ENCODE measurements at regions not wholly inside any gene's neighbourhood (a gene's known extent, or its start where the extent isn't known, plus 50 kb on each side); places are given as distances from the start of the nearest gene placed in this dataset.
"Not testable (repeated sequence)": the region's sequence is repeated elsewhere in the genome, so short reads cannot be mapped to it uniquely, and the experiment has no call there.

DNA sequence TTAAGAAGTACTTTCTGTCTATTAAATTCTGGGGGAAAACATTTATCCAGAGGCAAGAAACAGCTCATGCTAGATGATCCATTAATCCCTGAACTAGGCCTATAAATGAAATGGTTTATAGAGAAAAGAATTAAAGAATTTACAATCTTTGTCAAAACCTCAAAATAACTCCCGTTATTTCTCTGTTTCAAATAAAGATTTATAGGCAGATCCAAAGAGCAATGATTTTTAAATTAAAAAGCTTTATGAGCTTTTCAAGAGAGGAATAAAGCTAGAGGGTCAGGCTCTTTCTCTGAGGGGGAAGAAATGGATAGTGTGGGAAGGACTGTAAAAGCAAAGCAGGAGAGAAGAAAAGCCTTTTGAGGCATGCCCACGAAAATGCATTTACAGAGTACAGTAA is 82.5 kb upstream of the OGFRL1 start:
- no peak for DNase-seq

DNA sequence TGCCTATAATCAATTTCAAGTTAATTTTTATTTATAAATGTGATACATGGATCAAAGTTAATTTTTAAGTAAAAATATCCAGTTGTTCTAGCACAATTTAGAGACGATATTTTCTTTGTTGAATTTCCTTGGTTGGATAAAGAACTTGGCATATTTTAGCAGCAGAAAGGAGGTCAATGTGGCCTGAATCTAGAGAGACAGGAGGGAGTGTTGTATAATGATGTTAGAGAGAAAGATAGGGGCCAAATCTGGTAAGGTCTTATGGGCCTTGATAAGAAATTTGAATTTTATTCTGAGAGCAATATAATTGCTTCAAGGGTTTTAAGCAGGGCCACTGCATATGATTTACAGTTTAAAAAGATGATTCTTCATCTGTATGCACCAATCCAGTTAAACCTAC is 79.4 kb upstream of the OGFRL1 start:
- no peak for DNase-seq

DNA sequence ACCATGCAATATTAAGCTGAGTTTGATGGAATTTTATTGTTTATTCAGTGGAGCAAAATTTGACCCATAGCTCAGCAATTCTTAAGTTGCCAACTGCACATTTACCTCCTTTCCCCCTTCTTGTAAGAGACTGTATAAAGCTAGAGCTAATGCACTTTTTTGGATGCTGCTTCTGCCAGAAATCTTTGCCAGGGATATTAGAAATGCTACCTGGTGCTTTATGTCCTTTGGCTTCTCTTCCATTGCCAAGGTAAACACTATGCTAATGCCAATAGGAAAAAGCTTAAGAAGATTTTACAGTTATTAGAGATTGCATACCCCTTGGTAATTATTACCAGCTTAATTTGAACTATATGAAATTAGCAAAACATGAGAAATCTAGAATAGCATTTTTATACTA is 79.0 kb upstream of the OGFRL1 start:
- no peak for DNase-seq

DNA sequence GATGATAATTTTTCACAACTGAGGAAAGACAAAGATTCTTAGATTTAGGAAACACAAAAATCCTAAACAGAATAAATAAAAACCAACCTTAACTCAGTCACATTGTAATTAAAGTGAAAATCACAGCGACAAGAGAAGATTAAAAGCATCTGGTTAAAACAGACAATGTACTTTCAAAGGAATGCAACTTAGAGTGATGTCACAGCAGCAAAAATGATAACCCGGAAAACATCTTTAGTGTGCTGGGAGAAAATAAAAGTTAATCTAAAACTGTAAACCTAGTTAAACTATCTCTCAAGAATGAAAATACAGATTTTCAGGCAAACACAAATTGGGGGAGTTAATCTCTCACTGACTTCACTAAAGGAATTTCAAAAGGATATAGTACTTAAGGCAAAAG is 76.8 kb upstream of the OGFRL1 start:
- no peak for DNase-seq

DNA sequence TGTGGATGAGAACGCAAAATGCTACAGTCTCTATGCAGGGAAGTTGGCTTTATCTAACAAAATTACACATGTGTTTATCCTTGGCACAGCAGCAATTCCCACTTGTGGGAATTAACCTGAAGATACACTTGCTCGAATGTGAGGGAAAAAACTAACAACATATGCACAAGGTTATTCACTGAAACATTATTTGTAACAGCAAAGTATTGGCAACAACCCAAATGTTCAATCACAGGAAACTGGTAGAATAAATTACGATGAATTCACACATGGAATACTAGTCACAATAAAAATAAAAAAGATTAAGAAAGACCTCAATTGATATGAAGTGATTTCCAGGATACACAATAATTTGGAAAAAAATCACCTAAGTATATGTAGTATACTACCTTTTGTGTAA is 68.1 kb upstream of the OGFRL1 start:
- no peak for DNase-seq

DNA sequence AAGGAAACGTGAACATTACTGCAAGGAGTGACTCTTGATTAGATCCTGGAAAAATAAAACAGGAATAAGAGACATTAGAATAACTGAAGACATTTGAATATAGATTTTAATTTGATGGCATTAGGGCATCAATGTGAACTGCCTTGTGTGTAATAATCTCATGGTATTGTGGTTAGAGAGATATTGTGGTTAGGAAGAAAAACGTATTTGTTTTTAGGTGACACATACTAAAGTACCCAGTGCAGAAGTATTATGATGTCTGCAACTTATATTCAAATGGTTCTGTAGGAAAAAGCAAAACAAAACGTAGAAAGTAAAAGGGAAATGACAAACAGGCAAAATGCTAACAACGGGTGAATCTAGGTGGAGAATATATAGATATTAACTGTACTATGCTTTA is 65.9 kb upstream of the OGFRL1 start:
- no peak for DNase-seq

DNA sequence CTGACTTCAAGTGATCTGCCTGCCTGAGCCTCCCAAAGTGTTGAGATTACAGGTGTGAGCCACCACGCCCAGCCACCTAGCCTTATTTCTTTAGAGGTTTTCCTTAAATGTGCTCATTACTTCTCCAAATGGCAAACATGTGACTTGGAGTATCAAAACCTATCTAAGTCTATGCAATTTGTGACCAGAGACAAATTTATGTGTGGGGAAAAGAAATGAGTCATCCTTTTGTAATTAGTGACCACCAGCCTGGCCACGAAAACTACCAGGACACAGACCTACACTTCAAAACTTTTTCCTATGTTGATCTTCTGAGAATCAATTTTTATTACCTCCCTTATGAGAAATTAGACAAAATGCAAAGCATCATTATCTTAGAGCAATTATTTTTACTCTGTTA is 64.6 kb upstream of the OGFRL1 start:
- DNase-seq: no peak

DNA sequence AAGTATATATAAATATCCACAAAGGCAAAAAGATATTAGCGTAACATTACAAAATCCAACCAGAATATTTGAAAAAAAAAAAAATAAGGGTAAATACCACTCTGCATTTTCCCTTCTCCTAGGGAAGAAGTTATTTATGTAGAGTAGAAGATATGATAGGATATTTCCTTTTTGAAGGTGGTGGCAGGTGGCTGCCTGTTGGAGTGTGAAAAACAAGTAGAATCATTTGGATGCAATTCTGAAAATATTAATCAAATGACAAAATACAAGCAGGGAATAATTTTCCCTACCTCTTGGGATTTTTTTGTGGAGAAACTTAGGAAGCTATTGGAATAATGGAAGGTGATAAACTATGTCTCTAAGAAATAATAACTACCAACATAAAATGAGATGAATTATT is 62.5 kb upstream of the OGFRL1 start:
- DNase-seq: no peak

DNA sequence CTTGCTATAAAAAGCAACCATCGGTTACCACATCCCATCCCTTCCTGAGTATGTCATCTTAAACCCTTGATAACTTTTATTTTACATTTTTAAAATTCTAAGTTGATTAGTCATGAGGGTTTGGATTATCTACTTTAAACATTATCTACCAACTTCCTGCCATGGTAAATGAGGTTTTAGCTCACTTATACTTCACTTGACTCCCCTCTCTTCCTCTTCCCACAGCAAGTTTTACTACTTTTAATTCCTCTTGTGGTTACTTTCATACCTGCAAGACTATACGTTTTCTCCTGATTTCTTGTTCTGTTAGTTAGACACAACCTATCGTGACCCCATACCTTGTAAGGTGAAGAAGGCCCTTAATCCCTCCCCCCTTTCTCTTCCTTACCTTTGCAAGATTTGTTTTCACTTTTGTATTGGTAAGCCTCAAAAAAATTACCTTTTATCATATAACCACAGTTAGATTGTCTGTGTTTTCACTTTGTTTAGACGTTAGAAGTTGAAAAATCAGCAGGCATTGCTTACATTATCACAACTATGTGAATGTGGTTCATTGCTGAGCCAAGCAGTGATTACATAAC is 60.1 kb upstream of the OGFRL1 start:
- no peak for DNase-seq

DNA sequence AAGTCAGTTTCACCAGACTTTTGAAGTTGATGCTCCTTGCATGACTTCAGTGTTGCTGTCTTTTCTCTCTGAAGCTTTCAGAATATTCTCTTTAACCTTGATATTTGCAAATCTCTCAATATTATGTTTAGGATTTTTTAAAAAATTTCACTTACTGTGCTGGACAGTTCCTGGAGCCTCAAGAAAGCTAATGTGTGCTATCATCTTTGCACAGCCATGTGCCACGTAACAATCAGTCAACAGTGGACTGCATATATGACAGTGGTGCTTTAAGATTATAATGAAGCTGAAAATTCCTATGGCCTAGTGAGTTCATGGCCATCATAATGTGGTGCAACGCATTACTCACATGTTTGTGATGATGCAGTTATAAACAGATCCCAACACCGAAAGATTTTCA is 59.1 kb upstream of the OGFRL1 start:
- DNase-seq: no peak

DNA sequence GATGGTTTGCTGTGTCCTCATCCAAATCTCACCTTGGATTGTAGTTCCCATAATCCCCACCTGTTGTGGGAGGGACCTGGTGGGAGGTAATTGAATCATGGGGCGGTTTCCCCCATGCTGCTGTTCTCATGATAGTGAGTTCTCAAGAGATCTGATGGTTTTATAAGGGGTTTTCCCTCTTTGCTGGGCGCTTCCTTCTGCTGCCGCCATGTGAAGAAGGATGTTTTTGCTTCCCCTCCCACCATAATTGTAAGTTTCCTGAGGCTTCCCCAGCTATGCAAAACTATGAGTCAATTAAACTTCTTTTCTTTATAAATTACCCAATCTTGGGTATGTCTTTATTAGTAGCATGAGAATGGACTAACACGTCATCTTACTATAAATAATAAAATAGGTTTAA is 55.7 kb upstream of the OGFRL1 start:
- not testable (repeated sequence) for DNase-seq

DNA sequence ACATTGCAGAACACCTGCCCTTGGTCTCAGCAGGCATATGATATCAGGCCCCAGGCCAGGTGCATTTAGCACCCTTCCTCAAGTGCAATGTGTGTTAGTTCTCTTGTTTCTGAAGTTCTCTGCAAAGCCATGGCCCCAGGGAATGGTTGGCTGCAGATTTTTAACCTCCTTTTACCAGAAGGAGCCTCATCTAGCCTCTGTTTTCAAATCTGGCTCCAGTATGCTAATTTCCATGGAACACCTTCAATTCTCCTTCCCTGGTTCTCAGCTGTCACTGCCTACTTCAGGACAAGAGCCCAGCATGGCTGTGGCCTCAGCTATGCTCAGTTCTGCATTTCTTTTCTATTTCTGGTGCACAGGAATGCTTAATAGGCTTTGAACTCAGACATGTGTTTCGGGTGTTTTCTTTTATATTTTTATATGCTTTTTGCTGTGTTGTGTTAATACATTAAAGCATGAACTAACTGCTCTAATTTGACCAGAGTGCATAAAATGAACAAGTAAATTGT is 51.6 kb upstream of the OGFRL1 start:
- DNase-seq: no peak

DNA sequence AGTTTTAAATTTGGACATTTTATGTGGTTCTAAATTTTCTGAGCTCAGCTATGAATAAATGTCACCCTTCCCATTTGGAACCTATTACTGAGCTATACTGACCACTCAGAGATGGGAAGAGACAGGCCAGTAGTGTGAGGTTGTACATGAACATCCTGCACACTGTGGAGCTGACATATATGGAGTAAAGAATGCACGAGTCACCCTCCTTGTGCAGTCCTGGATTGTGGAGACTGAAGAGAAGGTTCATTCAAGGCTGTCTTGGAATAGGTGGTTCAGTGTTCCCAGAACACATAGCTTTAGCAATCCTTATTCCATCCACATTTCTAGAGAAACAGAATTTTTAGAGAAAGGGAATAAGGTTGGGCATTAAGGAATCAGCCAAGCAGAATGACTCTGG is 50.3 kb upstream of the OGFRL1 start:
- no peak for DNase-seq

Data from NCI-H187 (cell line).